Hematopoietic multipotent progenitor cell treated with erythropoietin and hydrocortisone succinate and interleukin-3 and kit ligand, for 17 days (in vitro differentiated cells): ENCODE measurements at regions not wholly inside any gene's neighbourhood (a gene's known extent, or its start where the extent isn't known, plus 50 kb on each side); places are given as distances from the start of the nearest gene placed in this dataset.
"Not testable (repeated sequence)": the region's sequence is repeated elsewhere in the genome, so short reads cannot be mapped to it uniquely, and the experiment has no call there.

Experiments
- DNase-seq: peaks from one replicate; pipeline ENCODE4 v3.0.0-alpha.2; 2015; ENCODE audit warnings: low spot score

DNA sequence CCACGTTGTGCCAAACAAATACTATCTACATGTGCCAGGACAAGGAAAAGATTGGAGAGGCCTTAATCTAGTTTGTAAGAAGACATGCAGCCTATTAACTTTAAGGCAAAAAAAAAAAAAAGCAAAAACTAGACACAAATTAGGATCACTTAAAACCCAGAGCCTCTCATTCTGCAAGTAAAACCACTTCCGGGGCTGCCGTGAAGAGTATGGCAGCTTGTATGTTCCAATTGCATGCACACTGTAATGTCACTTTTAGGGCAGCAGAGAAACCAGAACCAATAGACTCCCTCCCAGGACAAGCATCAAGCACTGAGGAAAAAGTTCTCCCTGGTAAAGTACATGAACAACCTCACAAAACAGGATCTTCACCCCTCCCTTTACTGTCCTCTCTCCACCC lies 70.6 kb downstream of the RSL24D1 start:
- no peak for DNase-seq

DNA sequence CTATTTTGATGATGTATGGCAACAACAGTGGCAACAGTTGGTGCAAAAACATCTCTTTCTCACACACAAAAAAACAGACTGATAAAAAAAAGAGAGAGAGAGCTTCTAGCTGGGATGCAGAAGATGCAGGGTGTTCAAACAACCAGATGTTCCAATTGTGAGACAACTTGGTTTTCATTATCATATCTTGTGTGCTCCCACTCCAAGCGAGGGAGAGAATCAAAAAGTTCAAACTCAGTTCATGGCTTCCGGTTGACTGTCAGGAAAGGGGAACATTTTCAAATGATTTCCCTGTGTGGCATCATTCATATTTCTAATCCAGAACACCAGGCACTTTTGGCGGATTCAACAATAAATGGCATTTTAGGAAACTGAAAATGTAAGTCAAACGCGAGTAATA lies 72.1 kb downstream of the RSL24D1 start:
- no peak for DNase-seq

DNA sequence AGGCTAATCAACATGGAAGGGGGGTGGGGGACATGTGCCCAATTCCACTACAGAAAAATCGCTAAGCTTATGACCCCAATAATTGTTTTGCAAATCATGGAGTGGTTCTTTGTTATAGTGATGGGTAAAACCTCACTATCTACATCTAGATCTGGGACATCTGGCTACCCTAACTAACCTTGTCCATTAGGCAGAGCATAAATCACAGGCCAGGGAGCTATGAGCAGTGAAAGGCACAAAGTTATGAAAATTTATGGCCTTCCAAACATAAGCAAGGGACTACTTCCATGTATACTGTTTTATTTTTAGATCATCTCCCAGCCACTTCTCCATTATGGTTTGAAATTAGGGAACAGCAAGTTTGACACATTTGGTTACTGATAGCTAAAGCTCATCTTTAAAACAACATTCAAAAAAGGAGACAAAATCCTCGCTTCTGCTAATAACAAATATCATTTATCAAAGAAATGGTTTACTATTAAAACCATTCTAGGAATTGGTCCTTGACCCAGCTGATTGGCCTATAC lies 78.3 kb downstream of the RSL24D1 start:
- DNase-seq = no peak

DNA sequence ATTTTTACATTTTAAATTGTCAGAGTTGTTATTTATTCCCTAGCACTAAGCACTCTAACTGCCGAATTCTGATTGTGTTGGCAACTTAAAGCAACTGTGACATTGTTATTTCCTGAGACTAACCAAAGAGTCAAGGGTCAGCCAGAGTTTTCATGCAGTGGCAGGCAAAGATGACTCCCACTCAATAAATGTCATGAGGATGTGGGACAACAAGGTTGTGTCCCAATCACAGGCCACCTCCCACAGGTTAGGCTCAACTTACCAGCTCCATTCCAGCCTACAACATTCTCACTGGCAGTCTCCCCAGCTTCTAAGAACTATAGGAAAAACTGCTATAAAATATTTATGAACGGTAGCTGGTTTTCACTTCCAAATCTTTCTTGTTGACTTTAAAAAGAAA lies 80.1 kb downstream of the RSL24D1 start:
- DNase-seq = no peak

DNA sequence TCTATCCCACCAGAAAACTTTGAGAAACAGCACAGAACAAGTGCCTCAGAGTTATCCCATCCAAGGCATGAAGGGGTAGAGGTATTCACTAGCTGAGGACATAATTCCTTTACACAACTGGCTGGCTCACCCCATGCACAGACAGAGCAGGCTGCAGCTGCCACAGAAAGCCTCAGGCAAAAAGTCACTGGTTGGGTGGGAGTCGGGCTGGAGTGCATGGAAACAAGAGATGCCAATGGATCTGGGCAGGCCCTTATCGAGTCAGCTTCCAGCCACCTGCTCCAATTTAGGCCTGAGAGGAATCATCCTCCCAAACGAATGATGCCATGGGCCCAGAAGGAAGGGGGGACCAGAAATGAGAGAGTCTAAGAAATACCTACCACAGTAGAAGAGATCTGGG lies 83.0 kb downstream of the RSL24D1 start:
- no peak for DNase-seq

DNA sequence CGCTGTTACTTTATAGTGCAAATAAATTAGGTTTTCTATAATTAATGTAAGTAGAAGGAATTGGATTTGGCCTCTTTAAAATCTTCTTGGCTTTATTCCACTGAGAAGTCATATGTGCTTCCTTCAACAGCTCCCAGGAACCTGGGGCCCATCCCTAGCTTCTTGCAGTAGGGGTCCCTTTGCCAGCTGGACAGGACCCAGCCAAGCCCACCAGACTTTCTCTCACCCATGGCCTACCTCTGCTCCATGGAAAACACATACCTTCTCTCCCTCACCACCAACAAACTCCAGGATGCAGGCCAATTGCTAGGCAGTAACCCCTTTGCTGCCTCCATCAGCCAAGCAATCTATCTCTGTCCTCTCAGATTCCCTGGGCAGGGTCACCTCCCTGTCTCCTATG lies 84.0 kb downstream of the RSL24D1 start:
- no peak for DNase-seq

DNA sequence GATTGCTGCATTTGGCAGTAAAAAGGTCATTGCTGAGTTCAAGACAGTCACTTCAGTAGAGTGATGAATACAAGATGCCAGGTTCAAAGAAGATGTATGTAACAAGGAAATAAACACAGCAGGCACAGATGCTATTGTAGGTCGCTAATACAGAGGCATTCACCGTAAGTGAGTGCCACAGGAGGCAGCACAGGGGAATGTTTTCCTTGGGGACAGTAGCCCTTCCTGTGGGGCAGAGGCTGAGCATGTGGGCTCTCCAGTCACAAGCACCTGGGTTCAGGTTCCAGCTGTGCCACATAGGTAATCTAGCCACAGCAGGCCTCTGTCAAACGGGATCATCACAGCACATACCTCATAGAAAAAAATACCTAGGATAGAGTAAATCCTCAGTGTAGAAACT lies 86.3 kb downstream of the RSL24D1 start:
- DNase-seq = no peak

DNA sequence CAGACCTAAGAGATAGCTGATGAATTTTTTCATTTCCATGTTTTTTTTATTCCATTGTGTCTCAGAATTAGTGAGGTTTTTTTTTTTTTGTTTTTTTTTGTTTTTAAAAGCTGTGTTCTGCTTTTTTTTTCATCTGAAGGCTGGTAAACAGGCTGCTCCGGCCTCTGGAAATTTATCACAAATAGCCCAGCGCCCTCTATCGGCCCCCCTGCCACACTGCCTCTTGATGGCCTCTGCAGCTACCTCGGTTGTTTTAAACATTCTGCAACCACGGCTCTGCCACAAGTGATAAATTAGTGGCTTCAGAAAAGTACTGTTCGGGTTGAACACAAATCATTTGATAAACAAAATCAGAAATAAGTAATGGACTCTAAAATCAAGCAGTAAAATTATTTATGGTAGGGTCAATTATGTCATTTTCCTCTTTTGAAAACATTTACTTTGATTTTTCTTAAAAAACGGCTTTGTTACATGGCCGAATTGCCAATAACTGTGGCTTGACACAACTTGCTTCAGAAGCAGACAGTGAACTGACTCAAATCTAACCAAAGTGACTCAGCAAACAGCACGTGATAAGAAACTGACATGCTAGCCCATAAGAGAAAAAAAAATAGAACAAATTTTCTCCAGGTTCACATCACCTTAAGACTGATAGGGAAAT lies 87.8 kb downstream of the RSL24D1 start:
- DNase-seq = peak; percentile 28

DNA sequence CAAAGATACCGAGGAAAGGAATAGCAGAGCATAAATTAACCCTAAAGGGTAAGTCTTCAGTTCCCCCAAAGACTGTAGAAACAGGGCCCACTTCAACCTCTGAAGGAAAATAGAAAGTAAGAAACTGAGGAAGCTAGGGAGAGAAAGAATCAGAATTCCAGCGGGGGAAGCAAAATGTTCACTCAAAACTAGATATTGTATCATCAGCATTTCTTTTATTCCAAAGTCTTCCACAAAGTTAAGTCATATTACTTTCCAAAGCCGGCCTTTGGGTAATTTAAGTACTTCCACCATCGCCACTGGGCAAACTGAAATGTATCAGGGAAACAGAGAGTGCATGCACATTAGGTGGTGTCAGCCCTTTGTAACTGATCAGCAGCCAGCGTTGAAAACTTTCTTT lies 88.3 kb downstream of the RSL24D1 start:
- DNase-seq = no peak

DNA sequence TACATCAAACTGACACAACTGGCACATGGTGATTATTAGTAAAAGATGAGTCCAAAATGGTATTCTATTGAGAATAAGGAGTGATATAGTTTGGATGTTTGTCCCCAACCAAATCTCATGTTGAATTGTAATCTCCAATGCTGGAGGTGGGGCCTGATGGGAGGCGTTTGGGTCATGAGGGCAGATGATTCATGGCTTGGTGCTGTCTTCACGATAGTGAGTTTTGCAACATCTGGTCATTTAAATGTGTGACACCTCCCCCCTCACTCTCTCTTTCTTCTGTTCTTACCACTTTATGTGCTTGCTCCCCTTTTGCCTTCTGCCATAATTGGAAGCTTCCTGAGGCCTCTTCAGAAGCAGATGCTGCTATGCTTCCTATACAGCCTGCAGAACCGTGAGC lies 90.6 kb downstream of the RSL24D1 start:
- DNase-seq = no peak

DNA sequence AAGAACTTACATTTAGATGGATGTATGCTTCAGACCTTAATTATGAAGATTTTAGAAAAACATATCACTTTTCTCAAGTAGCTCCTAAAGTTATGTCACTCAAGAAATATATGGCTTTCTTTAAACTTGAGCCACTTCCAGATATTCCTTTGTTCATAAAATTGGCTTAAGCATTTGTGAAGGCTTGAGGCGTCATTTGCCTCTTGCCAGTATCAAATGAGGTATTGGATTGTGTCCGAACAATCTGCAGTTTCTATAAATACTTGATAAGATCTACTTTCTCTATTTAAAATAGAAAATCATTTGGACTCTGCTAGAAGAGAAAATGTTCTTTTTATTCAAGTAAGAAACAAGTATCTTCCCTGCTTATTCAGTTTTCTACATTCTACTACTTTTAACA lies 102.6 kb downstream of the RSL24D1 start:
- no peak for DNase-seq

DNA sequence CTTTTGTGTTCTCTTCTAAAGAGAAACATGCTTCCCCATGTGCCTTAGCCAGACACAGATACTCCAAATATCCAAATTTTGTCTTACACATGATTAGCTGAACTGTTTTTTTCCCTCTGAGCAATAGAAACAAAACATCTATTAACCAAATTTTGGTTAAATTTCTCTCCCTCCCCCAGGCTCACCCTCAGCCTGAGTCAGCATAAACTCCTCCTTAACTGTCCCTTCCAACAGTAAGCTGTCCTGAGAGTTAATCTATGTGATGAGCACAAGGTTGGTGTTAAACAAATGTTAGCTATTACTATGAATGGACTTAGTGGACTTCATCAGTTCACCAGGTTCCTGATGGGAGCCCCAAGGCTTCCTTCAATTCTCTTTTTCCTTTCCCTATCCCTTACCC lies 108.5 kb downstream of the RSL24D1 start:
- DNase-seq = no peak

DNA sequence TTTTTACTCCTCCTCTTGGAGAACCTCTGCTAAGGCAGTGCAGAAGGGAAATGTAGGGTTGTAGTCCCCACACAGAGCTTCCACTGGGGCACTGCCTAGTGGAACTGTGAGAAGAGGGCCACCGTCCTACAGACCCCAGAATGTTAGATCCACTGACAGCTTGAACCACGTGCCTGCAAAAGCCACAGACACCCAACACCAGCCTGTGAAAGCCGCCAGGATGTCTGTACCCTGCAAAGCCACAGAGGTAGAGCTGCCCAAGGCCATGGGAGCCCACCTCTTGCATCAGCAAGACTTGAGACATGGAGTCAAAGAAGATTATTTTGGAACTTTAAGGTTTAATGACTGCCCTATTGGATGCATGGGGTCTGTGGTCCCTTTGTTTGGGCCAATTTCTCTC lies 112.1 kb downstream of the RSL24D1 start:
- no peak for DNase-seq

DNA sequence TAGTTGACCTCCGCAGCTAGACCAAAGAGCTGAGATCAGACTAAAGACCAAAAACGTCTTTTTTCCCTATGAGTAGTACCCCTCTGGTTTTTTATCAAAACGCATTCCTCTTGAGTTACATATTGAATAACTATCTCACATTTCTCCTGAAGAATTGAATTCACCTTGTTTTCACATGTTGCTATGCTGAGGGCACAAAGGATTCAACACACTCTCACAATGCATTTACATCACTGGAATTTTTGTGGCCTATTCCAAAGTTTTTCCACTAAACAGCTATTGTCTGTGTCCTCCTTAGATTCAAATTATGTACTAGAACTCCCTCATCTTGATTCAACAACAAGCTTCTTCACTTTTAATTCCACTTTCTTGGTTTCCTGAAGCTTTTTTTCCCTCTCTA lies 112.5 kb downstream of the RSL24D1 start:
- no peak for DNase-seq

DNA sequence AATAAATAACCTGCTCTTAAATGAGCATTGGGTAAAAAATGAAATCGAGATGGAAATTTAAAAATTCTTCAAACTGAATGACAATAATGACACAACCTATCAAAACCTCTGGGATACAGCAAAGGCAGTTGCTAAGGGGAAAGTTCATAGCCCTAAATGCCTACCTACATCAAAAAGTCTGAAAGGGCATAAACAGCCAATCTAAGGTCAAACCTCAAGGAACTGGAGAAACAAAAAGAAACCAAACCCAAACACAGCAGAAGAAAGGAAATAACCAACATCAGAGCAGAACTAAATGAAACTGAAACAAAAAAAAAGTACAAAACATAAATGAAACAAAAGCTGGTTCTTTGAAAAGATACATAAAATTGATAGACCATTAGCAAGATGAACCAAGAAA lies 119.7 kb downstream of the RSL24D1 start:
- DNase-seq = not testable (repeated sequence)

DNA sequence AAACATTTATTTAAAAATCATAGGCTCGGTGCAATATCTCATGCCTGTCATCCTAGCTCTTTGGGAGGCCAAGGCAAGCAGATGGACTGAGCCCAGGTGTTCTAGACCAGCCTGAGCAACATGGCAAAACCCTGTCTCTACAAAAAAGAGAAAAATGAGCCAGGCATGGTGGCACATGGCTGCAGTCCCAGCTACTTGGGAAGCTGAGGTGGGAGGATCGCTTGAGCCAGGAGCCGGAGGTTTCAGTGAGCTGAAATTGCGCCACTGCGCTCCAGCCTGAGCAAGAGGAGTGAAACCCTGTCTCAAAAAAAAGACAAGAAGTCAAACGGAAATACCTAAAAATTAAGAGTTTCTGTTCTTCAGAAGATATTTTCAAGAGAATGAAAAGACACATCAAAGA lies 122.3 kb downstream of the RSL24D1 start:
- no peak for DNase-seq

DNA sequence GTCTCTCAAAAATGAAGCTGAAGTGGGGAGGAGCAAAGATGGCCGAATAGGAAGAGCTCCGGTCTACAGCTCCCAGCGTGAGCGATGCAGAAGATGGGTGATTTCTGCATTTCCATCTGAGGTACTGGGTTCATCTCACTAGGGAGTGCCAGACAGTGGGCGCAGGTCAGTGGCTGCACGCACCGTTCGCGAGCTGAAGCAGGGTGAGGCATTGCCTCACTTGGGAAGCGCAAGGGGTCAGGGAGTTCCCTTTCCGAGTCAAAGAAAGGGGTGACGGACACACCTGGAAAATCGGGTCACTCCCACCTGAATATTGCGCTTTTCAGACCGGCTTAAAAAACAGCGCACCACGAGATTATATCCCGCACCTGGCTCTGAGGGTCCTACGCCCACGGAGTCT lies 132.8 kb downstream of the RSL24D1 start:
- DNase-seq = not testable (repeated sequence)

DNA sequence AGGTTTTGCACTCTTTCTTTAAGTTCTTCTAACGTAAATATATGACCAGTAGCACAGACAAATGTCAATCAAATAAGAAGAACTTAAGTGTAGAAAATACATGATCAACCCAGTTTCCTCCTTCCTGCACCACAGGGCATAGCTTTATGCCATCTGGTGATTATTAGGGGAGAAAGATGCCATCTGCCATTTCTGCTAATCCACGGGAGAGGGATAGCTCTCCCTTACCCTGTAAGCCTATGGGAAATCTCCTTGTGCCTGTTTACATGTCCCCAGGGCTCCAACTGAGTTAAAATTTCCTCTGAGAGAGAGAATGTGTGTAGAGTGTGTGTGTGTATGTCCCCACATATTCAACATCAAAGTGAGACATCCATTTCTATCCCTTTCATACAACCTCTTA lies 135.9 kb downstream of the RSL24D1 start:
- no peak for DNase-seq

DNA sequence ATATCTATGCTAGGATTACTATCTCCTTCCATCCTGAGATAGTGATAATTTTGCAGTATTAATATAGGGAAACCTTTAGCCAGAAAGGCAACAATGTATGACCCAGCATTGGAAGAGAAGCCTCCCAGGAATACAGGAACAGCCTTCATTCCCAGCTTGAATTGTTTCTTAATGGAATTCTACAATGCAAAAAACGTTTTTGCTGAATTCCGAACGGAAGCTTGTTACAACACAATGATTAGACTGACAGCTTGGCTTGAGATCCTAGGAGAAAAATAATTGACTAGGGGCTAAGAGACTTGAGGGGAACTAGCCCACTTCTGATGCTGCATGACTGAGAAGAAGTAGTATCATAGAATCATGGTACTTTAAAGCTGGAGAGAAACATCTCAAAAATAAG lies 140.2 kb downstream of the RSL24D1 start:
- no peak for DNase-seq

DNA sequence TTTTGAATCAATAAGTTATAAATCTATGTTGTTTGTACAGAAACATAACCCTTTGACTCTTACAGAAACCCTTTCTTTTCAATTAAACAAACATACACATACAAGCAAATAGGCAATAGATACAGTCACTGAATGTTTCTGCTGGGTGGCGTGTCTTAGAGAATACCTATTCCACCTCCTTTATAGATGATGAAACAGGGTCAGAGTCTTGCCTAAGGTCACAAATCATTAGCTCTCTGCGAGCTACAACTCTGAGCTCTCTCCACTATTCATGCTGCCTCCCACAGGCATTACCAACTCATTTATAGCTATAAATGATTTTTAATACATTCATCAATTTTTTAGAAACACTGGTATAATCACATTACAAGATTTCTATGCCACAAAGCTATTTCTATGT lies 152.6 kb downstream of the RSL24D1 start:
- no peak for DNase-seq

DNA sequence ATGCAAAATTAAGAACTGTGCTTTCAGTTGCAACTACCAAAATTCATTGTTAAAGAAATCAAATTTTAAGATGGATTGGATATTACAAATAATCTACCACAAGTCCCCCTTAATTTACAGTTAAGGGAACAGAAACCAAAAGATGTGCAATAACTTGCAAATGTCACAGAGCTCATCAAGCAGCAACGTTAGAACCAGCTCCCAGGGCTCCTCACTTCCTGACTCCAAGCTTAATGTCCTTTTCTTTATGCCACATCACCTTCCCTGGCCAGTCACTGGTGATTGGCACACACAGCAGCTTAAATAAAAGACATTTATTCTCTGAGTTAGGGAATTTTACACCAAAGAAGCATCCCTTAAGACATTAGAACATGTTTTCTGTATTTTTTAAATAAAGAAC lies 159.7 kb downstream of the RSL24D1 start:
- DNase-seq = no peak

DNA sequence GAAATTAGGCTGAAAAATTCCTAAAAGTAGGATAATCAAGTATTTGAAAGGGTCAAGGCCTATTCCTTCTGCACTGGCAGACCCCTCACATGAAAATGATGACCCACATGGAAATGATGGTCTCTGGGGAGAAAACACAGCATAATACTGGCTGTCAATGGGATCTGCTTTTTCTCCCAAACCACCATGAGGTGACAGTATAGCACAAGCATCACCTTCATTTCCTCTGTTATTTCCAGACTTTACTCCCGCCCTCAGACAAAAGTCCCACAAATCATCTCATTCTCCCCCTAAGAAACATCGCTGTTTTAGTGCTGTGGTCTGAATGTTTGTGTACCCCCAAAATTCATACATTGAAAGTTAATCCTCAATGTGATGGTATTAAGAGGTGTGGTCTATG lies 161.0 kb downstream of the RSL24D1 start:
- DNase-seq = no peak

DNA sequence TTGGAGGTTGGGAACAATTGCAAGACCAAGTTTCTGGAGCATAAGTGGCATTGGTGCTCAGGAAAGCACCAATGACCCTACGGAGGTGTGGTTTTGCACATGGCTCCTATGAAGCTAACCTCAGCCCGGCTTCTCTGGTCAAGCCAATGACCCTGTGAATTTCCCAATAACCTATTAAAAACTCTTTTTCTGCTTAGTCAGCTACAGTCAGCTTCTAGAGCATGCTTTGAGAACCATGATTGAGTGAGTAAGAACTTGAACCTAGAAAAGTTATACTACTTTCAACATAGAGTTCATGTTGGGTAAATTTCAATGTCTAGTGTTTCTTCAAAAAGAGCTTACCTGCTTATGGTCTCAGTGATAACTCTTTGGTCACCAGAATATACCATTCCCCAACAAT lies 163.2 kb downstream of the RSL24D1 start:
- DNase-seq = no peak

DNA sequence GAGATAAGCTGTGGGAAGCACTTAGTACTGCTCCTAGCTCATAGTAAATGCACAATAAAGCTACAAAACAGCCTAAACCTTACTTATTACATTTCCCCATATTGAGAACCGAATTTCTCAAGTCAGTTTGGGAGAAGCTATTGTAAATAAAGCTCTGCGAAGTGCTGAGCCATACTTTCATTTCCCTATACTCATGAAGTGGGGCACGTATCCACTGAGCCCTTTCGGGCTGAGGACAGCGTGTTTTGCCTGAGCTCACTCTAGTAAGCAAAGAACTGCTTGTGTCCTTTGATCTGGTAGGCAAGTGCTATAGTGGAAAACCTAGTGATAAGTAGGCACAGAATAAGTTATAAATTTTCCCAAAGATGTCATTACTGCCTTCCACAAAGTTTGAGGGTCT lies 165.0 kb downstream of the RSL24D1 start:
- DNase-seq = no peak

DNA sequence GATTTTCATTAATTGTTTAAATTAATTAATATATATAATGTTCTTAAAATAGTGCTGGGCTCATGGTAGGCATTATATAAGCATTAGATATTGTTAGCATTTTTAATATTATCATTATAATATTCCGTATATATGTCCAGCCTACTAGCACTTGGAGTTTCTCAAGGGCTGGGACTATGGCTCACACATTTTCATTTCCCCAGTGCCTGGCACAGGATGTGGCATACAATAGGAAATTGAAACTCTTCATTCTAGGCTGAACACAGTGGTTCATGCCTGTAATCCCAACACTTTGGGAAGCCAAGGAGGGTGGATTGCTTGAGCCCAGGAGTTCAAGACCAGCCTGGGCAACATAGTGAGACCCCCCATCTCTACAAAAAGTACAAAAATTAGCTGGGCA lies 170.4 kb downstream of the RSL24D1 start:
- DNase-seq = no peak
